CD1c-positive myeloid dendritic cell (primary cell): ENCODE measurements at regions not wholly inside any gene's neighbourhood (a gene's known extent, or its start where the extent isn't known, plus 50 kb on each side); places are given as distances from the start of the nearest gene placed in this dataset.

Source experiments
- DNase-seq: peaks from one replicate; pipeline ENCODE4 v3.0.0-alpha.2; 2016; ENCODE audit errors: extremely low spot score

DNA sequence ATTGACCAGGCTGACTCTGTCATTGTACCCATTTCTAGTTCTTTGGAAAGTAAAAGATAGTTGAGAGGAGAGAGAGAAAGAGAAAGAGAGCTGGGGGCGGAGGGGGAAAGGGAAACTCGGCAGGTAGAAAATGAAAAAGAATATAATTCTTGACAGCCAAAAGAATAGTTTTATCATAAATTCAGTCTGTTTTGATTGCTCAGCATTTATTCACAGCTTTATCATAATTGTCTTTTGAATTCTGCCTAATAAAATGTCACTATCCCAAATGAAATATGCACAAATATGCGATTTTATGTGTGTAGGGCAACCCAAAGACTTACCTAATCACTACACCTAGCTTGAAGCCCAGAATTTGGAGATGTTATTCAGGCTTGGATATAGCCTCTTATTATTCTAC lies 1024.0 kb upstream of the PABPC4L start:
- no peak for DNase-seq

GRCh38 chr4:135210341-135210740 lies 1008.8 kb upstream of the PABPC4L start:
- DNase-seq: no peak

DNA sequence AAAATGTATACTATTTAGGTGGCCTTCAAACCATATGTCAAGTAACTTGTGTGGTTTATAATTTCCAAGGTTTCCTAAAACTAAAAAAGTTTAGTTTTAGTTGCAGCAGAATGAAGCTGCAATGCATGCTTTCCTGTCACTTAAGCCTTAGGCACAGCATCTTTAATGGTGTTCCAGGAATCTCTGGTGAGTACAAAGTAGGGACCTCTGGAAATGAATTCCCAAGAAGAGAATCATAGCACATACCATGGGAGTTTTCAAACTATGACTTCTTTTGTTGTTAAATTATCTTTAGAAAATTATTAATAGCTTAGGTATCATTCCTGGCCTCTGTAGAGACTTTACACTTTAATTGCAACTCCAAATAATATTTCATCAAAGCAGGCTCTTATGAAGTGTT lies 1005.9 kb upstream of the PABPC4L start:
- no peak for DNase-seq

- DNase-seq: no peak
These were observed 1002.7 kb upstream of the PABPC4L start for GRCh38 chr4:135204311-135204710.

DNA sequence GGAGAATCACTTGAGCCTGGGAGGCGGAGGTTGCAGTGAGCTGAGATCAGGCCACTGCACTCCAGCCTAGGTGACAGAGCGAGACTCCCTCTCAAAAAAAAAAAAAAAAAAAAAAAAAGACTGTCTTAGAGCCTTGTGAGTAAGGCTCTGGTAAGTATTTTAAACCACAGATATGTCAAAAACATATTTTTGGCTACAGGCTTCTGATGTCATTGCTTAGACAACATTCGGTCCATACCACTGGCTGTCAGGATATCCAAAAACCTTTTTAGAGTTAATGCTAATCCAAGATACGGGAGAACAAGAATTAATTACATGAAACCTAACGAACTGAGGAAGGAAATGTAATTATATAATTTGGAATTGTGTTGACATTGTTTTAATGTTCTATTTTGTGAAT lies 999.5 kb upstream of the PABPC4L start:
- no peak for DNase-seq

GRCh38 chr4:135197641-135198040 lies 996.1 kb upstream of the PABPC4L start:
- DNase-seq: no peak

DNA sequence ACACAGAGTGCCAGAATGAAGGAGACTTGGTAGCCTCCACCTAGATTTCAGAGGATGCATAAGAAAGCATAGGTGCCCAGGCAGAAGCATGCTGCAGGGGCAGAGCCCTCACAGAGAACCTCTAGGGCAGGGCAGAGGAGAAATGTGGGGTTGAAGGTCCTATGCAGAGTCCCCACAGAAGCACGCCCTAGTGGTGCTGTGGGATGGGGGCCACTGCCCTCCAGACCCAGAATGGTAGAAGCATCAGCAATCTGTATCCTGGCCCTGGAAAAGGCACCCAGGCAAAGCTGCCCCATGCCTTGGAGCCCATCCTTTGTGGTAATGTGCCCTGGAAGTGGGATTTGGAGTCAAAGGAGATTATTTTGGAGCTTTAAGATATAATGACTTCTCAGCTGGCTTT lies 992.9 kb upstream of the PABPC4L start:
- no peak for DNase-seq

DNA sequence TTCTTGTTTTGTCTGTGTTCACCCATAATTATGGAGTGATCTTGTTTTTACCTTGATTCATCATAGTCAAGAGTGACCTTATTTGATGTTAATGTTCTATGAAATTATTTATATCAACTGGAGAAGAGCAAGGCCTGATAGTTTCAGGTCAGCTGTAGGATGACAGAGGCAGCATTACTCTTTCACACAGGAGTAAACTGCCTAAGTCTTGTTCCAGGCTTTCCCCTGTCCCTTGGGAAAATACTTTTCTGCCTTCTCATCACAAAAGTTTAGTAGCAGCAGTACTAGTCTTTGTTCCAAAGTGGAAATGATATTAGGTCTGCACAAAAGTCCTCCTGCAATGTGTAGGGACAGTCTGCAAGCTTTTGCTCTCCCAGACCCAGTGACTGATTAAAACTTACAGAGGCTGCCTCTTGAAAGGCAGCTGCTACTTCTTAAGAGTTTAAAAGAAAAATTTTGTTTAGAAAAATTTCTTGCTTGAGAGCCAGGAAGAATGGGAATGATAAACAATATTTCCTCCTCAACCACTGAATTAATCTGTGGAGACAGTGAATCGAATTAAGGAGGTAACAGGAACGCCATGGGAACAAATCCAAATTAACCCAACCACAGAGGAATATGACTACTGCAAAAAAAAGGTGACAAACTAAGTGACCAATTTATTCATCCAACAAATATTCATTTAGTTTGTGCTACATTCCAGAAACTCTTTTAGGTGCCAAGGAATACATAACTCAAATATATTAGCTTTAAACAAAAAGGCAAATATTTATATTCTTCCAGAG lies 991.4 kb upstream of the PABPC4L start:
- no peak for DNase-seq

- no peak for DNase-seq
These were observed 990.0 kb upstream of the PABPC4L start for GRCh38 chr4:135191596-135191995.

- no peak for DNase-seq
These were observed 984.4 kb upstream of the PABPC4L start for GRCh38 chr4:135186002-135186401.

DNA sequence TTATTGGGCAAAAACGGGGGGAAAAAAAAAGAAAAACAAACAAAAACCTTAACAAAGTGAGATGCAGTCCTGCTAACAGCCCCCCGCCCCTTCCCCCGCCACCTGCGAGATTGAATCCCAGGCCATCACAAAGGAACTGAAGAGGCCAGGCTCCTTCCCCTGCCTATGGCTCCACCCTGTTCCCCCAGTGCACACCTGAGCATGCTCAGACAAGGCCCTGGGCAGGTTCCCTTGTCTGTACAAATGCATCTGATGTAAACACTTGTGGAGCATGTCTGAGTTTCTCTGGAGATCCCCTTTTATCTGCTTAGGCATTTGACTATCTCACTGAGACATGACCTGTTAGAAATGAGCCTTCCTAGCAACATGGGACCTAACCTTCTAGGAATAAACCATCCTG lies 983.7 kb upstream of the PABPC4L start:
- no peak for DNase-seq

DNA sequence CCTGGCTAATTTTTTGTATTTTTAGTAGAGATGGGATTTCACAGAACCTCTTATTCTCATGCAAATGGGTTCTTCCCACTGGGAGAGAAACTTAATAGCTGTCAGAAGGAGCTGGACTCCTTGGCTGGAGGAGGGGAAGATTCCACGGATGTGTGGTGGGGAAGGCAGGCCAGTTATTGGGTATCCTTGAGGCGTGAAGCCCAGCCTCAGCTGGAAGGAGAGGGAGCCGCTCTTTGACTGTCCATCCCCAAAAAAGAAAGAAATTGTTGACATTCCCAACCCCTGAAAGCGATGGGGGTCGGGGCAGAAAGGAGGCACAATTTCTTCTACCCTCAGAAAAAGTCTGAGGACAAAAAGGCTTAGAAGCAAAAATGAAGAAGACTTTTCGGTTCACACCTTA lies 983.1 kb upstream of the PABPC4L start:
- no peak for DNase-seq

GRCh38 chr4:135177321-135177720 lies 975.7 kb upstream of the PABPC4L start:
- DNase-seq: no peak

- no peak for DNase-seq
These were observed 965.1 kb upstream of the PABPC4L start for GRCh38 chr4:135166661-135167060.

DNA sequence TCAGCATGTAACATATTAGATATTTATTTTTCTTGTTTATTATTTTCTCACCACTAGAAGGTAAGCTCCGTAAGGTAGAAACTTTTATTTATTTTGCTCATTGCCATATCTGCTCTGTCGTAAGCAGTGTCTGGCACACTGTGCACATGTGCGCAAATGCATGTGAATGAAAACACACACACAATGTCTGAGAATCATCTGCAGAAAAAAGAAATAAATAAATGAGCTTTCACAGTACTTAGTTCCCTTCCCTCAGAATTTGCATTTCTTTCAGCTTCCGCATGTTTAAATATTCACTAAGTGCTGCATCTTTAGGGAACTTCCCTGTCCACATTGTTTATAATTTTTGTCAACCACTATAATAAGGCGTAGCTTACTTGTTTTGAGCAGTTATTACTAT lies 963.0 kb upstream of the PABPC4L start:
- no peak for DNase-seq

DNA sequence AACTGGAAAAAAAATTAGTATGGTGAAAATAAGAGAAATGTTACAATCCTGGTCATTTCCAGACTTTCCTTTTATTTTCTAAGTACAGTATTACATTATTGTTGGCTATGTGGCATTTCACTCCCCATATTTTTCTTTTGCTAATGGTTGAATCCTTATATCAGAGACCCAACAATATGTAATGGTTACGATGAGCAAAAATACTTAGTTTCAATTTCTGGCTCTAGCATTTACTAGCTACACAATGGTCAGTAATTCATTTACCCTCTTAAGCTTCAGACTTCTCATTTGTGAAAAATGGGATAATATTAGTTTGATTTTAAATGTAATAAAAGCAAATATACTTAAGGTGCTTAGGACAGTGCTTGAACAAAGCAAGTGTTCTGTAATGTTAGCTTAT lies 942.9 kb upstream of the PABPC4L start:
- DNase-seq: no peak

DNA sequence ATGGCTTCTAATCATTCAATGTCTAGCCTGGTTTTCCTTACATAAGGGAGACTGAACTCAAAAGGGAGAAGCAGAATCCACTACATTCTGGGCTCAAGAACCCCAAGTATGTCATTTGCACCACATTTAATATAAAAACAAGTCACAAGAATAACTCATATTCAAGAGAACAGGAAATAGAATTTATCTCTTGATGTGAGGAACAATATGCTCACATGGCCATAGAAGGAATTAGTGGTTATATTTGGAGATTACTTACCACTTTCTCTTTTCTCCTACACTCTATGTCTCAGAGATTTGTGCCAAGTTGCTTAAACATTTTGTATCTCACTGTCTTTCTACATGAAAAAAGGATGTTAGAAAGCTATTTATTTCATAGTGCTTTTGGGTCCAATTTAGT lies 922.6 kb upstream of the PABPC4L start:
- DNase-seq: no peak

- DNase-seq: no peak
These were observed 922.0 kb upstream of the PABPC4L start for GRCh38 chr4:135123632-135124031.

DNA sequence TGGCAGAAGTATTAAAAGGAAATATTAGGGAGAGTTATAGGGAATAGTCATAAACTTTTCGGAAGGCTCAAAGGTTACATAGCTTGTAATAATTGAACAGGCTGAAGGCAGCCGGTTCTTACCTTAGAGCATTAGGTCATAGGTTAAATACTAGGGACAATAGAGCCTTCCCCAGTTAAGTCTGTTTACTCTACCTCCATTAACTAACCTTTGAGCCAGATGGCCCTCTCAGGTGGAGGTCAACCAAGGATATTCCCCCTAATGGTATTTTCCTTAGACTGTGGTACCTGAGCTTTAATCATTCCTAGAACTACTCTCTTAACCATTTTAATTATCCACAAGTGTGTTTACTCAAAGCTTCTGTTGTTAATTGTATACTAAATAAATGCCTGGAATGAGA lies 920.9 kb upstream of the PABPC4L start:
- DNase-seq: no peak

GRCh38 chr4:135120195-135120594 lies 918.6 kb upstream of the PABPC4L start:
- no peak for DNase-seq

- DNase-seq: no peak
These were observed 912.5 kb upstream of the PABPC4L start for GRCh38 chr4:135114079-135114478.

DNA sequence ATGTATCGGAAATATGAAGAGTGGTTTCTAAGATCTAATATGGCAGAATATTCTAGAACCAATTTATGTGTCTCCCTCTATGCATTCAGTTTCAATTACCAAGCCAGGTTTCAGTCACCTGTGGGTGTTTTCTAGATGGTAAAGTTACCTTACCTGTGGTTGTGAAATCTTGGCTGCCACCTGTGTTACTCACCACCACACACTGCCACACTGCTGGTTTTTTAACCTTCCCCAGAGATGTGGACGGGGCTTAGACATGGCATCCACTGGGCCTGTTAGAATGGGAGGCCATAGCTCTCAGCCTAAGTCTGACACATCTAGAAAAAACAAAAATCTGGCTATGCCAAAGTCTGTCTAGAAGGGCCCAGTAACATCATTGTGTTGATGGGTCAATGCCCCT lies 896.5 kb upstream of the PABPC4L start:
- no peak for DNase-seq

GRCh38 chr4:135073389-135073788 lies 871.8 kb upstream of the PABPC4L start:
- no peak for DNase-seq

DNA sequence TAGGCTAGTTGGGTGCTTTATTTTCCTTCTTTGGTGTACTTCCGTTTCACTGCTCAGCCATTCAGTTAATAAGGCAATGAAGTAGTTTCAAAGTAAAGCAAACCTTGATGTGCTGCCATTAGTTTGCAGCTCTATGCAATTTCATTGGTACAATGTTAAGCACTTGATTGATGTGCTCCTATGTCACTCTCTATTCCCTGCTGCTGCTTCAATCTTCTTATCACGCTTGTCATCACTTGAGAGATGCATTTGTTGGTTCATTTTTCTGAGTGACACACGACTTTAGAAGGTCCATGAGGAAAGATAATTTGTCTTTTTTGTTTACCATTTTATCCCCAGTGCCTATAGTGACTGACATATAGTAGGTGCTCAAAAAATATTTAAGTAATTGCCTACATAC lies 871.0 kb upstream of the PABPC4L start:
- DNase-seq: no peak
